HL-60 (cell line): ENCODE measurements at regions not wholly inside any gene's neighbourhood (a gene's known extent, or its start where the extent isn't known, plus 50 kb on each side); places are given as distances from the start of the nearest gene placed in this dataset.

ENCODE experiments used
- CTCF ChIP-seq: IDR thresholded peaks from one replicate; pipeline ENCODE4 v1.5.1; 2011; ENCODE audit warnings: low read length, control low read depth, inconsistent platforms; ENCODE audit not compliant: insufficient read depth
- GABPA ChIP-seq: IDR thresholded peaks from 2 replicates; pipeline ENCODE4 v1.6.1; 2012; ENCODE audit warnings: low read depth
- POLR2AphosphoS5 ChIP-seq: IDR thresholded peaks from 2 replicates; pipeline ENCODE4 v1.6.1; 2012; ENCODE audit warnings: low read depth

- TF ChIP-seq CTCF: no peak
- TF ChIP-seq POLR2AphosphoS5: no peak
- no peak for TF ChIP-seq GABPA
Observed at GRCh38 chr1:208874915-208875314, 630.7 kb upstream of the PLXNA2 start.
